ENCODE measurements at regions not wholly inside any gene's neighbourhood (a gene's known extent, or its start where the extent isn't known, plus 50 kb on each side); places are given as distances from the start of the nearest gene placed in this dataset.
"Not testable (repeated sequence)": the region's sequence is repeated elsewhere in the genome, so short reads cannot be mapped to it uniquely, and the experiment has no call there.

GRCh38 chr7:97234494-97234893 lies 117.0 kb downstream of the SDHAF3 start:
- H3K36me3 Mint-ChIP-seq (ENCODE audit: low read depth); H3K4me3 Mint-ChIP-seq; H3K27ac Mint-ChIP-seq; H3K9me3 Mint-ChIP-seq; H3K27me3 Mint-ChIP-seq; intact Hi-C loops (cut with micrococcal nuclease); DNase-seq; H3K4me1 Mint-ChIP-seq: not testable (repeated sequence)

- no peaks in the 10 kb centered on the region for H3K4me1 Mint-ChIP-seq
- H3K9me3 Mint-ChIP-seq = peaks cover 3% of the 10 kb centered on the region
- no peak for DNase-seq
- no peak overlapping the region for H3K4me3 Mint-ChIP-seq
- H3K27me3 Mint-ChIP-seq = no peaks in the 10 kb centered on the region
- intact Hi-C loops (cut with micrococcal nuclease) = no loop called here
- no peak overlapping the region for H3K27ac Mint-ChIP-seq
- no peaks in the 10 kb centered on the region for H3K36me3 Mint-ChIP-seq (ENCODE audit: low read depth)
Measured at GRCh38 chr7:97246317-97246716, 128.8 kb downstream of the SDHAF3 start.

GRCh38 chr7:97258187-97258586 lies 140.7 kb downstream of the SDHAF3 start:
- H3K27me3 Mint-ChIP-seq; H3K9me3 Mint-ChIP-seq; H3K4me1 Mint-ChIP-seq; H3K36me3 Mint-ChIP-seq (ENCODE audit: low read depth); intact Hi-C loops (cut with micrococcal nuclease); DNase-seq; H3K27ac Mint-ChIP-seq; H3K4me3 Mint-ChIP-seq: not testable (repeated sequence)

- no peaks in the 10 kb centered on the region for H3K27me3 Mint-ChIP-seq
- intact Hi-C loops (cut with micrococcal nuclease) = no loop called here
Measured at GRCh38 chr7:97269741-97270140, 152.2 kb downstream of the SDHAF3 start.

GRCh38 chr7:97270280-97270679 lies 152.8 kb downstream of the SDHAF3 start:
- Mint-ChIP-seq H3K36me3 (ENCODE audit: low read depth) (no peaks in the 10 kb centered on the region), H3K4me1 (no peaks in the 10 kb centered on the region), H3K27me3 (no peaks in the 10 kb centered on the region), H3K27ac (no peak overlapping the region), H3K4me3 (no peak overlapping the region), H3K9me3 (no peaks in the 10 kb centered on the region)
- DNase-seq = no peak
- intact Hi-C loops (cut with micrococcal nuclease) = no loop called here

More at GRCh38 chr7:97269741-97270140, 152.2 kb downstream of the SDHAF3 start:
- no peak for DNase-seq
- H3K27ac Mint-ChIP-seq = no peak overlapping the region
- H3K36me3 Mint-ChIP-seq (ENCODE audit: low read depth) = no peaks in the 10 kb centered on the region
- H3K4me3 Mint-ChIP-seq = no peak overlapping the region
- H3K9me3 Mint-ChIP-seq = no peaks in the 10 kb centered on the region
- H3K4me1 Mint-ChIP-seq = no peaks in the 10 kb centered on the region

- no peak overlapping the region for H3K4me3 Mint-ChIP-seq
- H3K4me1 Mint-ChIP-seq = no peaks in the 10 kb centered on the region
- intact Hi-C loops (cut with micrococcal nuclease) = no loop called here
- H3K27ac Mint-ChIP-seq = no peak overlapping the region
- H3K9me3 Mint-ChIP-seq = no peaks in the 10 kb centered on the region
- no peaks in the 10 kb centered on the region for H3K36me3 Mint-ChIP-seq (ENCODE audit: low read depth)
- DNase-seq = no peak
- H3K27me3 Mint-ChIP-seq = no peaks in the 10 kb centered on the region
Measured at GRCh38 chr7:97271619-97272018, 154.1 kb downstream of the SDHAF3 start.

- no peaks in the 10 kb centered on the region for H3K36me3 Mint-ChIP-seq (ENCODE audit: low read depth)
- intact Hi-C loops (cut with micrococcal nuclease) = no loop called here
- no peak for DNase-seq
- H3K9me3 Mint-ChIP-seq = no peaks in the 10 kb centered on the region
- no peak overlapping the region for H3K4me3 Mint-ChIP-seq
- H3K4me1 Mint-ChIP-seq = no peaks in the 10 kb centered on the region
- H3K27me3 Mint-ChIP-seq = no peaks in the 10 kb centered on the region
- H3K27ac Mint-ChIP-seq = no peak overlapping the region
Measured at GRCh38 chr7:97272237-97272975, 154.9 kb downstream of the SDHAF3 start.

- Mint-ChIP-seq H3K27me3 (no peaks in the 10 kb centered on the region), H3K27ac (no peak overlapping the region)
Measured at GRCh38 chr7:97275475-97275874, 158.0 kb downstream of the SDHAF3 start.

GRCh38 chr7:97280950-97281349 lies 163.5 kb downstream of the SDHAF3 start:
- H3K27ac Mint-ChIP-seq = no peak overlapping the region
- DNase-seq = no peak
- no peaks in the 10 kb centered on the region for H3K27me3 Mint-ChIP-seq
- no peaks in the 10 kb centered on the region for H3K4me1 Mint-ChIP-seq
- H3K4me3 Mint-ChIP-seq = no peak overlapping the region
- H3K9me3 Mint-ChIP-seq = no peaks in the 10 kb centered on the region
- H3K36me3 Mint-ChIP-seq (ENCODE audit: low read depth) = no peaks in the 10 kb centered on the region
- intact Hi-C loops (cut with micrococcal nuclease) = no loop called here

More at GRCh38 chr7:97275475-97275874, 158.0 kb downstream of the SDHAF3 start:
- DNase-seq = no peak
- H3K4me1 Mint-ChIP-seq = no peaks in the 10 kb centered on the region
- no peak overlapping the region for H3K4me3 Mint-ChIP-seq
- no peaks in the 10 kb centered on the region for H3K36me3 Mint-ChIP-seq (ENCODE audit: low read depth)
- intact Hi-C loops (cut with micrococcal nuclease) = no loop called here
- no peaks in the 10 kb centered on the region for H3K9me3 Mint-ChIP-seq

- intact Hi-C loops (cut with micrococcal nuclease) = no loop called here
- no peak overlapping the region for H3K27ac Mint-ChIP-seq
- no peaks in the 10 kb centered on the region for H3K4me1 Mint-ChIP-seq
Measured at GRCh38 chr7:97285348-97285747, 167.8 kb downstream of the SDHAF3 start.

GRCh38 chr7:97293031-97293430 lies 175.5 kb downstream of the SDHAF3 start:
- Mint-ChIP-seq H3K27me3 (no peaks in the 10 kb centered on the region), H3K4me1 (no peaks in the 10 kb centered on the region), H3K9me3 (no peaks in the 10 kb centered on the region), H3K36me3 (ENCODE audit: low read depth) (no peaks in the 10 kb centered on the region), H3K27ac (no peak overlapping the region), H3K4me3 (no peak overlapping the region)
- intact Hi-C loops (cut with micrococcal nuclease) = no loop called here
- DNase-seq = no peak

More at GRCh38 chr7:97285348-97285747, 167.8 kb downstream of the SDHAF3 start:
- H3K4me3 Mint-ChIP-seq = no peak overlapping the region
- no peaks in the 10 kb centered on the region for H3K27me3 Mint-ChIP-seq
- no peaks in the 10 kb centered on the region for H3K36me3 Mint-ChIP-seq (ENCODE audit: low read depth)
- H3K9me3 Mint-ChIP-seq = no peaks in the 10 kb centered on the region
- no peak for DNase-seq

- intact Hi-C loops (cut with micrococcal nuclease) = no loop called here
Measured at GRCh38 chr7:97298561-97298960, 181.1 kb downstream of the SDHAF3 start.

GRCh38 chr7:97305589-97305988 lies 188.1 kb downstream of the SDHAF3 start:
- intact Hi-C loops (cut with micrococcal nuclease) = no loop called here
- no peak for DNase-seq
- Mint-ChIP-seq H3K4me1 (no peaks in the 10 kb centered on the region), H3K27ac (no peak overlapping the region), H3K36me3 (ENCODE audit: low read depth) (no peaks in the 10 kb centered on the region), H3K4me3 (no peak overlapping the region), H3K9me3 (no peaks in the 10 kb centered on the region), H3K27me3 (no peaks in the 10 kb centered on the region)

More at GRCh38 chr7:97298561-97298960, 181.1 kb downstream of the SDHAF3 start:
- Mint-ChIP-seq H3K4me3 (no peak overlapping the region), H3K4me1 (no peaks in the 10 kb centered on the region), H3K27ac (no peak overlapping the region), H3K36me3 (ENCODE audit: low read depth) (no peaks in the 10 kb centered on the region), H3K27me3 (no peaks in the 10 kb centered on the region), H3K9me3 (no peaks in the 10 kb centered on the region)
- no peak for DNase-seq

GRCh38 chr7:97307521-97308108 lies 190.1 kb downstream of the SDHAF3 start:
- no peak overlapping the region for H3K27ac Mint-ChIP-seq
- no peaks in the 10 kb centered on the region for H3K9me3 Mint-ChIP-seq
- H3K4me3 Mint-ChIP-seq = no peak overlapping the region
- no peak for DNase-seq
- H3K36me3 Mint-ChIP-seq (ENCODE audit: low read depth) = no peaks in the 10 kb centered on the region
- H3K4me1 Mint-ChIP-seq = no peaks in the 10 kb centered on the region
- H3K27me3 Mint-ChIP-seq = no peaks in the 10 kb centered on the region
- intact Hi-C loops (cut with micrococcal nuclease) = no loop called here

GRCh38 chr7:97313900-97314299 lies 196.4 kb downstream of the SDHAF3 start:
- no peaks in the 10 kb centered on the region for H3K36me3 Mint-ChIP-seq (ENCODE audit: low read depth)
- H3K9me3 Mint-ChIP-seq = no peaks in the 10 kb centered on the region
- no peak overlapping the region for H3K27ac Mint-ChIP-seq
- no peak overlapping the region for H3K4me3 Mint-ChIP-seq
- no peak for DNase-seq
- no peaks in the 10 kb centered on the region for H3K27me3 Mint-ChIP-seq
- intact Hi-C loops (cut with micrococcal nuclease) = no loop called here
- H3K4me1 Mint-ChIP-seq = no peaks in the 10 kb centered on the region

Measured in activated CD4-positive, alpha-beta T cell treated with anti-CD3 and anti-CD28 coated beads, Interleukin-2, amount 10 ng/mL, durations not matched to agents 24 days and 14 days (primary cell).